ENCODE measurements at regions not wholly inside any gene's neighbourhood (a gene's known extent, or its start where the extent isn't known, plus 50 kb on each side); places are given as distances from the start of the nearest gene placed in this dataset.

GRCh38 chr4:52234561-52235440 is 183.7 kb downstream of the SPATA18 start:
- DNase-seq, result peak; percentile 54

- no peak for DNase-seq
These were observed 184.6 kb downstream of the SPATA18 start for GRCh38 chr4:52235552-52236201.

DNA sequence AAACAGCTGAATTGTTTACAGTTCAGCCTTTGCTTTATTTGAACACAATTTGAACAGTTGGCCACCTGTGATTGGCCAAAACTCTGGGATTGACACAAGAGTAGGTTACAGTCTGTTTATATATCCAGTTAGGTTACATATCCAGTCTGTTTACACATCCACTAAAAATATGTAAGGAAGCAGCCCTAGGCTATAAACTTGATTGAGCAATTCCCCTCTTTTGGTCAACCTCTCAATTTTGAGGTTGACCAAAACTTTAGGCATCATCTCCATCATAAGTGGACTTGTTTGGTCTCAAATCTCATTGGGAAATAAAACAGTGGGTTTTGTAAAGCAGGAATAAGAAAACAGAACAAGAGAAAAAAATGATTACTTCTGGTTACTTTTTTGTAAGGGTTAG is 190.8 kb downstream of the SPATA18 start:
- no peak for DNase-seq

GRCh38 chr4:52243367-52243766 is 192.3 kb downstream of the SPATA18 start:
- DNase-seq, result no peak

DNA sequence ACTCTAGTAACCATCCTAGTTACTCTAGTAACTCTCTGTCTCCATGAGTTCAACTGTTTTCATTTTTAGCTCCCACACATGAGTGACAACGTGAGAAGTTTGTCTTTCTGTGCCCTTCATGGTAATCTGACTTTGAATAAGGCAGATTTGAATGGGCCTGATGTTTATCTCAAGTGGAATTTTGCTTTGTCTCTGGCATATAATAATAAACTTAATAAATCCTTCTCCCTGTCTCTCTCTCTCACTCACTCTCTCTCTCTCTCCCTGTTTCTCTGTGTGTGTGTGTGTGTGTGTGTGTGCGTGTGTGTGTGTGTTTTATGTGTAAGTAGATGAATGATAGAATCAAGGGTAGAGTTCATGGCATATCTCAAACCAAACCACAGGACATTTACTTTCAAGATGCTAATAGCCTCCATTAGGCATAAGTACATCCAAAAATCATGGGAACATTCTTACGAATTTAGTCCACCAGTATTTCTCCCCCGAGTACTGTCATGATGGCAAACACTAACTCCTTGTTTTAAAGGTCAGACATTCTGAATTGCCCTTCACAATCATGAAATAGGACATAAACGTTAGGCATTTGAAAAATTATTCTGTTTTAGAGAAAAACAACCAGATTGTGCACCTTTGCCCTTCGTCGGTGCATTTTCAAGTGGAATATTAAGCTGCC is 193.1 kb downstream of the SPATA18 start:
- DNase-seq, result no peak

- no peak for DNase-seq
These were observed 193.7 kb downstream of the SPATA18 start for GRCh38 chr4:52244848-52245247.

- no peak for DNase-seq
These were observed 195.7 kb downstream of the SPATA18 start for GRCh38 chr4:52246827-52247226.

DNA sequence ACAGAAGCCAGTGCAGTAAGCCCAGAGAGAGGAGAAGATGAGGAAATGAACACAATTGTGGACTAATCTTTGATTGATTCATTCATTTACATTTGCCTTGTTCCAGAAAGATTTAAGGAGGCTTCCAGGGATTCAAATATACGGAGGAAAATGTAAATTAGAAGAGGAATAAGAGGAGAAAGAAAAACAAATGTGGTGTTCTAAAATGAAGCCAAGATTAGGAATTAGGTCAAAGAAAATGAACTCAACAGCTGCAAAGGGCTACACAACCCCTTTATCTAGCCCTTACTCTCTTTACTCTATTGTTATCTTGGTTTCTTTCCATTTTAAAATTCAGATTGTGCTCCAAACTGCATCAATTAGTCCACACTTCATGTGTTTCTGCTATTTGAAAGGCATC is 196.8 kb downstream of the SPATA18 start:
- DNase-seq, result no peak

DNA sequence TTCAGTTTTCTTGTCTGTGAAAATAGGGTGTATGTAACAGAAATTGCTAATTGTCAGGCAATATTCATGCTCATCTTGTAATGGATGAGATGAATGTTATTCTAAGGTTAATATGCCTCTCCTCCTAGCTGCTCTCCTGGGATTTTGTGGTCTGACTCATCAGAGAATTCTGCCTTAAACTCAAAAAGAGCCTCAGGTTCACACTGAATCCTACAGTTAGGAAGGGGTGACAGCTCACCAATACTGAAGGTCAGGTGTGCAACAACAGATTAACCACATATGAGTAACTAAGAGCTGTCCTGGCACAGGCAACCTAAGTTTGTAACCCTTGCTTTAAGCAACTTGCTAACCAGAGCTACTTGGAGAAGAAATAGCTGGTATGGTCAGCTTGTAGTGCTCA is 197.7 kb downstream of the SPATA18 start:
- peak; percentile 67 for DNase-seq

GRCh38 chr4:52249581-52249980 is 198.5 kb downstream of the SPATA18 start:
- DNase-seq, result peak; percentile 42

GRCh38 chr4:52250154-52250553 is 199.1 kb downstream of the SPATA18 start:
- peak; percentile 73 for DNase-seq

- no peak for DNase-seq
These were observed 200.8 kb downstream of the SPATA18 start for GRCh38 chr4:52251864-52252263.

GRCh38 chr4:52253025-52253424 is 201.9 kb downstream of the SPATA18 start:
- DNase-seq, result no peak

DNA sequence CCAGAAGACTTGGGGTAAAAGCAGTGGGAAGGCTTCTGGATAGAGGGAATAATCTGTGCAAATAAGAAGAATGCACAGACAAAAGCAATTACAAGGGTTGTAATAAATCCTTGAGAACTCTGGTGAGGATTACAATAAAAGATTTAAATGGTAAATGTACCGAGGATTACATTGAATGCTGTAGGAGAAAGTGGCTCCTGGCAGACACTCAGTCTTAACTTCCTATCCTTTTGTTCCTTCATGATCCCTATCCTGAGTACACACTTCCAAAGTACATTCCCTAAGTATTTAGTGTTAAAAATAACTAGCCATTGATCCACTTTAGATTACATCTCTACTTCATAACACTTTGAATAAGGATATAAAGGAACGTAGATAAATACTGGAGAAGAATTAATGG is 205.4 kb downstream of the SPATA18 start:
- no peak for DNase-seq

DNA sequence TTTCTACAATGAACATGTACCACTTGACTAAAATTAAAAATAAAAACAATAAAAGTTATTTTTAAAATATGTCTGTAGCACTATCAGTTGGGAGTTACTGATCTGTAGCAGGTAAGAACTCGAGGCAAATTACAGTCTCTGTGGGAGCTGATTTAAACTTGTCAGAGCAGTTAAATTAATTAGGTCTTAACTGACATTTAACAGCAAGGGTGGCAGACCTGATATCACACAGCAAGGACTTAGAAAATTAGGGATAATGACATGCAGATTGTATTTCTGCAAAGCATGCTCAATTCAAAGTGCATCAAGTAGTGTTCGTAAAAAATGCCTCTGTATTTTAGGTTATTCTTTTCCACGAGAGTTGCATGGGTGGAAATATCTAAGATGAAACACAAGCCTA is 208.9 kb downstream of the SPATA18 start:
- no peak for DNase-seq

DNA sequence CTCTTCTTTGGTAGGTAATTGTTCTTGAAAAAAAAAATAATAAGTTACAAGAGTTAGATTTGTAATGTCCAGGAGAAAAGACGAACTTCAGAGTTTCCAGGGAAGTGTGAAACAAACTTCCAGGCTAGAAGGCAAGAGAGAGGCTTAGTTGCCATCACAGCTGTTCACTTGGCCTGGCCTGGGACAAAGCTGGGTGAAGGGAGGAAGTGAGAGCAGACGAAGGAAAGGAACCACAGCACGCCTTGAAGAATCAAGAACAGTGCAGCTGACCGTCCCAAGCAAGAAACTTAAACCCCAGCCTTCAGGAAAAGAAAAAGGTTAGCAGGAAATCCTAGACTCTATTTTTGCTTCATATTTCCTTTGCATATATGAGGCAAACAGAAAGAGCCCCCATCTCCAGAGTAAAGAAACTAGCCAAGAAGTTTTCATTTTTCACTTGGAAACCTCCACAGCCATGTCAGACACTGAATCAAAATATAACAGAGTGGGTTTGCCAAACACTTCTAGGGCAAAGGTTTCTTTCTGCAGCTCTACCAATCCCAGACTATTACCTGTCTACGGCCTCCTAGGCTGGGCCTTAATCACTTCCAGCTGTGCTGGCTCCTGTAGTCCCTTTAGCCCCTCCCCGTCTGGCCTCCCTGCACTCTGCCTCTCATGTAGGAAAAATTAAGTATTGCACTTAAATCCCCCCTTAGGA is 209.6 kb downstream of the SPATA18 start:
- peak; percentile 50 for DNase-seq

GRCh38 chr4:52263607-52264006 is 212.5 kb downstream of the SPATA18 start:
- no peak for DNase-seq

GRCh38 chr4:52265781-52266525 is 214.8 kb downstream of the SPATA18 start:
- DNase-seq, result no peak

- no peak for DNase-seq
These were observed 215.5 kb downstream of the SPATA18 start for GRCh38 chr4:52266537-52267137.

DNA sequence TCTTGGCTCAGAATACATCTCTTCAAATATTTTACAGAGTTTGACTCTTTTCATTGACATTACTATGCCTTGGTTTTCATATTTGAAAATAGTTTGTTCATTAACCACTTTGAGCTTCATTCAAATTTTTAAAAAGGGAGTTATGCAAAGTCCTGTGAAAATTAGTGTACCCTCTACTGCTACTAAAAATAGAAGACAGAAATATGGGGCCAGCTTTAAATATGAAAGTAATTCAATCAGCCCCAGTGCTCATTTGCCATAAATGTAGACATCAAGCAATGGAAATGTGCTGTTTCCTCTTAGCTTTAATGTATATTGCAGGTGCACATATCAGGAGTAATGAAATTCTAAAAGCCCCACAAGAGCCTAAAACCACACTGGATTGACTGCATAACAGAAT is 218.7 kb downstream of the SPATA18 start:
- DNase-seq, result no peak

DNA sequence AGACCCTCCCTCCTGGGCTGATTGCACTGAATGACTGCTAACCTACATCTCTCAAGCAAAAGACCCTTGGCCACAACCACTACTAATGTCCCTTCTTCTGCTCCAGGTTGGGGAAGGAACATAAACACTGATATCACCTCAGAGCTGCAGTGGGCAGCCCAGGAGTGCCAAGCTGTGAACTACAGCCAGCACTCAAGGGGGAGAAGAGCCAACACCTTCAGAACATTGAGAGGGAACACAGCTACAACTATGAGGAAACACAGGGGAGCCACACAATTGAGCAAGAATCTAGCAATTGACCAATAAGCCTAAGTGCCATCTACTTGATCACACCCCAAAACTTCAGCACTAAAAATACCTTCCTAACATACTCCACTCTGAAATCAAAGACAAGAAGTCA is 222.8 kb downstream of the SPATA18 start:
- no peak for DNase-seq
